H9 (cell line): ENCODE measurements at regions not wholly inside any gene's neighbourhood (a gene's known extent, or its start where the extent isn't known, plus 50 kb on each side); places are given as distances from the start of the nearest gene placed in this dataset.

ENCODE experiments used
- DNase-seq: peaks from one replicate; pipeline ENCODE4 v3.0.0-alpha.2; 2017
- H2AFZ ChIP-seq: one replicate; pipeline ENCODE4 v1.6.1; 2013; ENCODE audit warnings: mild to moderate bottlenecking, low read length, control low read depth, moderate library complexity
- H2AK5ac ChIP-seq: 2 replicates; pipeline ENCODE4 v1.6.1; 2013; ENCODE audit warnings: low read length, control low read depth, mixed read lengths; ENCODE audit not compliant: insufficient read length
- H2BK120ac ChIP-seq: one replicate; pipeline ENCODE4 v1.6.1; 2013; ENCODE audit warnings: low read depth, mild to moderate bottlenecking, low read length, control low read depth, inconsistent platforms; ENCODE audit not compliant: poor library complexity, severe bottlenecking
- H2BK12ac ChIP-seq: 2 replicates; pipeline ENCODE4 v1.6.1; 2013; ENCODE audit warnings: low read length, control low read depth, mixed read lengths, low read depth; ENCODE audit not compliant: insufficient read length
- H2BK15ac ChIP-seq: 2 replicates; pipeline ENCODE4 v1.6.1; 2013; ENCODE audit warnings: low read depth, low read length, control low read depth
- H2BK20ac ChIP-seq: one replicate; pipeline ENCODE4 v1.6.1; 2013; ENCODE audit warnings: low read depth, mild to moderate bottlenecking, low read length, control low read depth, inconsistent platforms; ENCODE audit not compliant: poor library complexity, severe bottlenecking
- H2BK5ac ChIP-seq: 2 replicates; pipeline ENCODE4 v1.6.1; 2013; ENCODE audit warnings: low read length, control low read depth, mixed read lengths; ENCODE audit not compliant: insufficient read length
- H3K14ac ChIP-seq: 2 replicates; pipeline ENCODE4 v1.6.1; 2013; ENCODE audit warnings: low read length, control low read depth; ENCODE audit not compliant: insufficient read depth
- H3K18ac ChIP-seq: 2 replicates; pipeline ENCODE4 v1.6.1; 2013; ENCODE audit warnings: low read depth, mild to moderate bottlenecking, mixed read lengths, low read length, control low read depth; ENCODE audit not compliant: insufficient read length
- H3K23ac ChIP-seq: 2 replicates; pipeline ENCODE4 v1.6.1; 2013; ENCODE audit warnings: low read length, control low read depth, mixed read lengths, low read depth; ENCODE audit not compliant: insufficient read length
- H3K23me2 ChIP-seq: 2 replicates; pipeline ENCODE4 v1.6.1; 2013; ENCODE audit warnings: low read depth, mild to moderate bottlenecking, mixed read lengths, low read length, control low read depth; ENCODE audit not compliant: insufficient read length, poor library complexity, severe bottlenecking
- H3K27ac ChIP-seq: 2 replicates; pipeline ENCODE4 v1.5.1; 2013; ENCODE audit warnings: low read length, control low read depth, mixed read lengths, low read depth; ENCODE audit not compliant: insufficient read length
- H3K27me3 ChIP-seq: 2 replicates; pipeline ENCODE4 v1.6.1; 2013; ENCODE audit warnings: low read length, control low read depth, inconsistent platforms; ENCODE audit not compliant: insufficient read depth
- H3K4ac ChIP-seq: 2 replicates; pipeline ENCODE4 v1.6.1; 2013; ENCODE audit warnings: low read depth, mild to moderate bottlenecking, control low read depth, inconsistent platforms, low read length, moderate library complexity
- H3K4me1 ChIP-seq: 2 replicates; pipeline ENCODE4 v1.6.1; 2013; ENCODE audit warnings: low read length, control low read depth, inconsistent platforms; ENCODE audit not compliant: insufficient read depth
- H3K4me2 ChIP-seq: 2 replicates; pipeline ENCODE4 v1.6.1; 2013; ENCODE audit warnings: low read length, control low read depth, mixed read lengths; ENCODE audit not compliant: insufficient read length, insufficient read depth
- H3K56ac ChIP-seq: 2 replicates; pipeline ENCODE4 v1.6.1; 2013; ENCODE audit warnings: low read depth, mild to moderate bottlenecking, mixed read lengths, low read length, control low read depth; ENCODE audit not compliant: insufficient read length
- H3K79me1 ChIP-seq: 2 replicates; pipeline ENCODE4 v1.6.1; 2013; ENCODE audit warnings: low read depth, mild to moderate bottlenecking, moderate library complexity, low read length, control low read depth, inconsistent platforms; ENCODE audit not compliant: insufficient read depth, poor library complexity, severe bottlenecking
- H3K79me2 ChIP-seq: 2 replicates; pipeline ENCODE4 v1.6.1; 2013; ENCODE audit warnings: low read length, control low read depth, inconsistent platforms; ENCODE audit not compliant: insufficient read depth
- H3K9ac ChIP-seq: 2 replicates; pipeline ENCODE4 v1.6.1; 2013; ENCODE audit warnings: low read length, control low read depth, mixed read lengths; ENCODE audit not compliant: insufficient read length; ENCODE audit errors: extremely low read depth
- H3K9me3 ChIP-seq: one replicate; pipeline ENCODE4 v1.6.1; 2013; ENCODE audit warnings: low read depth, low read length, inconsistent platforms; ENCODE audit not compliant: control insufficient read depth
- H3T11ph ChIP-seq: one replicate; pipeline ENCODE4 v1.6.1; 2013; ENCODE audit warnings: mild to moderate bottlenecking, low read length, control low read depth, inconsistent platforms
- H4K20me1 ChIP-seq: one replicate; pipeline ENCODE4 v1.6.1; 2013; ENCODE audit not compliant: control insufficient read depth, insufficient read length, insufficient read depth
- H4K5ac ChIP-seq: 2 replicates; pipeline ENCODE4 v1.6.1; 2013; ENCODE audit warnings: low read depth, mild to moderate bottlenecking, mixed read lengths, low read length, control low read depth; ENCODE audit not compliant: insufficient read length
- H4K8ac ChIP-seq: replicated peaks from 2 replicates; pipeline ENCODE4 v1.6.1; 2013; ENCODE audit warnings: low read length, control low read depth, mixed read lengths, low read depth; ENCODE audit not compliant: insufficient read length
- H4K91ac ChIP-seq: 2 replicates; pipeline ENCODE4 v1.6.1; 2013; ENCODE audit warnings: low read depth, mild to moderate bottlenecking, moderate library complexity, mixed read lengths, low read length, control low read depth; ENCODE audit not compliant: insufficient read length
- H3K27ac Mint-ChIP-seq, 3 experiments: 2 replicates in 2 of 3; 3 replicates in 1 of 3; pipeline ENCODE4 v1.8.0; 2020 to 2021; ENCODE audit warnings: mixed read lengths in 3 of 3, mild to moderate bottlenecking in 1 of 3, moderate library complexity in 1 of 3
- H3K27me3 Mint-ChIP-seq: 2 replicates; pipeline ENCODE4 v1.8.0; 2021; ENCODE audit warnings: low read depth, mild to moderate bottlenecking, moderate library complexity, mixed read lengths
- H3K36me3 Mint-ChIP-seq, 3 experiments: 2 replicates in 2 of 3; 3 replicates in 1 of 3; pipeline ENCODE4 v1.8.0; 2020 to 2021; ENCODE audit warnings: low read depth in 3 of 3, mixed read lengths in 3 of 3; ENCODE audit not compliant: insufficient read depth in 1 of 3
- H3K4me1 Mint-ChIP-seq, 2 experiments: 2 replicates each; pipeline ENCODE4 v1.8.0; 2020; ENCODE audit warnings: mixed read lengths in 2 of 2
- H3K4me3 Mint-ChIP-seq, 2 experiments: 2 replicates in 1 of 2; 3 replicates in 1 of 2; pipeline ENCODE4 v1.8.0; 2020 to 2021; ENCODE audit warnings: mild to moderate bottlenecking in 2 of 2, mixed read lengths in 2 of 2, moderate library complexity in 1 of 2
- H3K9me3 Mint-ChIP-seq, 2 experiments: 2 replicates in 1 of 2; 3 replicates in 1 of 2; pipeline ENCODE4 v1.8.0; 2020; ENCODE audit warnings: mild to moderate bottlenecking in 2 of 2, mixed read lengths in 2 of 2, moderate library complexity in 1 of 2
- WGBS: extraction: QIAGEN DNeasy Blood & Tissue Kit; methylation state at CpG from one replicate; pipeline ENCODE4 v1.1.7; 2013; ENCODE audit warnings: missing lambda C conversion rate, low lambda C conversion rate, mixed read lengths; ENCODE audit not compliant: insufficient read length; ENCODE audit errors: extremely low coverage; 5-methylcytosine and 5-hydroxymethylcytosine counted together
- TF ChIP-seq, protein P1 (sequence below): fragments of 200-600 bp; sonication (generic); conservative IDR thresholded peaks from 3 replicates; pipeline ENCODE4 v1.8.0; 2021; ENCODE audit warnings: antibody characterized with exemption, mild to moderate bottlenecking

DNA sequence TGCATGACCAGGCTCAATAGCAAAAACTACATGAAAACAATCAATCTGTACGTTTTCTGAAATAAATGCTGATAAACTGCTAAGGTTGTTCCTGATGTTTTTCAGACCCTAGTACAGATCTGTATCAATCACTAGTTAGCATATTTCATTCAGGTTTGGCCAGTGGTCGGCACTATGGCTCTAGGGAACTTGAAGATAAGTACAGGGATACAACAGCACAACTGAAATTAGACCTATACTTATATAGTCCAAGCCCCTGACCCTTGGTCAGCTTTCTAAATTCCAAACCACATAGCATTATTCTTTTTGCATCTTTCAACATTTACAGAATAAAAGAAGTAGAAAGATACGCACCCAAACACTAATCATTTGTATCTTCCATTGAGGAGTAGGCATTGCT is 142.7 kb downstream of the PLPPR4 start:
- H3K79me1 ChIP-seq: no peaks in the 10 kb centered on the region

More for the DNA sequence above, 142.7 kb downstream of the PLPPR4 start:
- no peak for DNase-seq
- Histone ChIP-seq H2BK12ac (no peak overlapping the region), H3T11ph (no peak overlapping the region), H3K14ac (no peak overlapping the region), H4K91ac (no peak overlapping the region), H3K27ac (no peak overlapping the region), H3K23me2 (no peaks in the 10 kb centered on the region), H4K20me1 (no peaks in the 10 kb centered on the region), H4K8ac (no peak overlapping the region), H3K9ac (no peak overlapping the region), H2BK15ac (no peak overlapping the region), H2BK120ac (no peak overlapping the region), H3K9me3 (no peaks in the 10 kb centered on the region), H3K79me2 (no peaks in the 10 kb centered on the region), H2BK5ac (no peak overlapping the region), H3K4me1 (no peaks in the 10 kb centered on the region), H3K56ac (no peak overlapping the region), H3K18ac (no peak overlapping the region), H2AK5ac (no peak overlapping the region), H3K4me2 (no peak overlapping the region), H3K27me3 (no peaks in the 10 kb centered on the region), H2AFZ (no peak overlapping the region), H4K5ac (no peak overlapping the region), H3K4ac (no peak overlapping the region), H2BK20ac (no peak overlapping the region), H3K23ac (no peak overlapping the region)
- TF ChIP-seq, protein P1, sequence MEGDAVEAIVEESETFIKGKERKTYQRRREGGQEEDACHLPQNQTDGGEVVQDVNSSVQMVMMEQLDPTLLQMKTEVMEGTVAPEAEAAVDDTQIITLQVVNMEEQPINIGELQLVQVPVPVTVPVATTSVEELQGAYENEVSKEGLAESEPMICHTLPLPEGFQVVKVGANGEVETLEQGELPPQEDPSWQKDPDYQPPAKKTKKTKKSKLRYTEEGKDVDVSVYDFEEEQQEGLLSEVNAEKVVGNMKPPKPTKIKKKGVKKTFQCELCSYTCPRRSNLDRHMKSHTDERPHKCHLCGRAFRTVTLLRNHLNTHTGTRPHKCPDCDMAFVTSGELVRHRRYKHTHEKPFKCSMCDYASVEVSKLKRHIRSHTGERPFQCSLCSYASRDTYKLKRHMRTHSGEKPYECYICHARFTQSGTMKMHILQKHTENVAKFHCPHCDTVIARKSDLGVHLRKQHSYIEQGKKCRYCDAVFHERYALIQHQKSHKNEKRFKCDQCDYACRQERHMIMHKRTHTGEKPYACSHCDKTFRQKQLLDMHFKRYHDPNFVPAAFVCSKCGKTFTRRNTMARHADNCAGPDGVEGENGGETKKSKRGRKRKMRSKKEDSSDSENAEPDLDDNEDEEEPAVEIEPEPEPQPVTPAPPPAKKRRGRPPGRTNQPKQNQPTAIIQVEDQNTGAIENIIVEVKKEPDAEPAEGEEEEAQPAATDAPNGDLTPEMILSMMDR: no peak
- H3K27ac Mint-ChIP-seq: no peak overlapping the region
- H3K4me1 Mint-ChIP-seq: no peaks in the 10 kb centered on the region
- H3K36me3 Mint-ChIP-seq: peaks cover 0 to 9% (median 2%) of the 10 kb centered on the region in 3 experiments; a peak in 3 of 7 replicates
- no peak overlapping the region for H3K4me3 Mint-ChIP-seq
- H3K27me3 Mint-ChIP-seq: no peaks in the 10 kb centered on the region
- H3K9me3 Mint-ChIP-seq: peaks cover 8 to 9% of the 10 kb centered on the region in 2 experiments; a peak in 4 of 5 replicates
- WGBS: no CpG with 5 or more reads among the region's 3 CpGs
